Left lung (tissue), 4 donors: ENCODE measurements at regions not wholly inside any gene's neighbourhood (a gene's known extent, or its start where the extent isn't known, plus 50 kb on each side); places are given as distances from the start of the nearest gene placed in this dataset.

Source experiments
- ATAC-seq: fragments of 200-7000 bp; cut with Tn5 transposase; one replicate; pipeline ENCODE4 v1.9.1; 2020; ENCODE audit warnings: moderate library complexity
- DNase-seq, 4 donors: peaks; one replicate each; pipeline ENCODE4 v3.0.0-alpha.2; 2013 to 2020
- H3K27ac ChIP-seq, 2 donors: fragments of 200-600 bp; sonication (generic) in 1 of 2; one replicate each; pipeline versions ENCODE4 v1.5.0 to v1.8.0; 2020 to 2021
- H3K27me3 ChIP-seq, 2 donors: fragments of 200-600 bp; sonication (generic) in 1 of 2; one replicate each; pipeline versions ENCODE4 v1.5.0 to v1.8.0; 2020 to 2021
- H3K36me3 ChIP-seq, 2 donors: fragments of 200-600 bp; sonication (generic) in 1 of 2; one replicate each; pipeline versions ENCODE4 v1.5.0 to v1.8.0; 2020 to 2021
- H3K4me1 ChIP-seq, 2 donors: fragments of 200-600 bp; one replicate each; pipeline ENCODE4 v1.8.0; 2021
- H3K4me3 ChIP-seq, 2 donors: fragments of 200-600 bp; sonication (generic) in 1 of 2; one replicate each; pipeline versions ENCODE4 v1.5.0 to v1.8.0; 2020 to 2021; ENCODE audit warnings: mild to moderate bottlenecking in 1 of 2
- H3K9me3 ChIP-seq, 2 donors: fragments of 200-600 bp; sonication (generic) in 1 of 2; one replicate each; pipeline versions ENCODE4 v1.5.0 to v1.8.0; 2020 to 2021
- intact Hi-C, 2 donors: fragments of 100-400 bp; cut with DNase I; formaldehyde crosslinking; loops; one replicate each; pipeline versions ENCODE4 v1.11.2 to v1.14.2; 2022
- TF ChIP-seq, protein P1 (sequence below), 2 donors: fragments of 200-600 bp; sonication (generic) in 1 of 2; IDR thresholded peaks; one replicate each; pipeline versions ENCODE4 v1.5.0 to v1.8.0; 2021; ENCODE audit warnings: antibody characterized with exemption in 2 of 2
- donor health status: DM: no; HTN: yes; CAD: no.
- donor health status: DM: no; HTN: no; CAD: no.

DNA sequence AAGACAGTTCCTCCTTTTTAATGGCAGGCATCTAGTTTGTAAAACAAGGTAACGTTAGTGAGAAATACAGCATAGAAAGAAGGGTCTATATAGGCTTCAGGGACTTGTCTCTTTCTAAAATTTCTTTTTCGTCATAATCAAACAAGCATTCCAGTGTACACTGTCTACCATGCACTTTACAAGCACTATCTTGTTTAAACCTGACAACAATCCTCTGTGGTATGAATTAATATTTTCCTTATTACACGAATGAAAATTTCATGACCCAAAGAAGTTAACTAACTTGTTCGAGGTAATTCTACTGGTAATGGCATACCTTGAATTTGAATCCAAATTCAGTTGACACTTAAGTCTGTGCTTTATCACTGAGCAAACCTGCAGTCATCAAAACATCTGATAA lies 399.7 kb upstream of the NBEA start:
- no peak for DNase-seq

DNA sequence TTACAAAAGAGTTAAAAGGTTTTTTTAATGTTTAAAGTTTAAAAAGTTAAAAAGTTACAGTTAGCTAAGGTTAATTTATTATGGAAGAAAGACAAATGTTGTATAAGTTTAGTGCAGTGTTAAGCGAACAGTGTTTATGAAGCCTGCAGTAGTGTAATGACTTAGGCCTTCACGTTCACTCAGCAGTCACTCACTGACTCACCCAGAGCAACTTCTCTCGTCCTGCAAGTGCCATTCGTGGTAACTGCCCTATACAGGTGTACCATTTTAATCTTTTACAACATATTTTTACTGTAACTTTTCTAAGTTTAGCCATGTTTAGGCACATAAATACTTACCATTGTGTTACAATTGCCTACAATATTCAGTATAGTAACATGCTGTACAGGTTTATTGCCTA lies 398.2 kb upstream of the NBEA start:
- no peaks in the 10 kb centered on the region for H3K36me3 ChIP-seq
- H3K27me3 ChIP-seq, result no peaks in the 10 kb centered on the region
- H3K4me1 ChIP-seq, result no peaks in the 10 kb centered on the region
- DNase-seq, result no peak
- intact Hi-C loops, result no loop called here
- no peak overlapping the region for H3K4me3 ChIP-seq
- TF ChIP-seq, protein P1, sequence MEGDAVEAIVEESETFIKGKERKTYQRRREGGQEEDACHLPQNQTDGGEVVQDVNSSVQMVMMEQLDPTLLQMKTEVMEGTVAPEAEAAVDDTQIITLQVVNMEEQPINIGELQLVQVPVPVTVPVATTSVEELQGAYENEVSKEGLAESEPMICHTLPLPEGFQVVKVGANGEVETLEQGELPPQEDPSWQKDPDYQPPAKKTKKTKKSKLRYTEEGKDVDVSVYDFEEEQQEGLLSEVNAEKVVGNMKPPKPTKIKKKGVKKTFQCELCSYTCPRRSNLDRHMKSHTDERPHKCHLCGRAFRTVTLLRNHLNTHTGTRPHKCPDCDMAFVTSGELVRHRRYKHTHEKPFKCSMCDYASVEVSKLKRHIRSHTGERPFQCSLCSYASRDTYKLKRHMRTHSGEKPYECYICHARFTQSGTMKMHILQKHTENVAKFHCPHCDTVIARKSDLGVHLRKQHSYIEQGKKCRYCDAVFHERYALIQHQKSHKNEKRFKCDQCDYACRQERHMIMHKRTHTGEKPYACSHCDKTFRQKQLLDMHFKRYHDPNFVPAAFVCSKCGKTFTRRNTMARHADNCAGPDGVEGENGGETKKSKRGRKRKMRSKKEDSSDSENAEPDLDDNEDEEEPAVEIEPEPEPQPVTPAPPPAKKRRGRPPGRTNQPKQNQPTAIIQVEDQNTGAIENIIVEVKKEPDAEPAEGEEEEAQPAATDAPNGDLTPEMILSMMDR (IDR thresholded peaks at IDR 0.05), result no peak
- no peaks in the 10 kb centered on the region for H3K9me3 ChIP-seq
- H3K27ac ChIP-seq, result no peak overlapping the region
- no peak for ATAC-seq

More for the DNA sequence above, 399.7 kb upstream of the NBEA start:
- TF ChIP-seq, protein P1 (IDR thresholded peaks at IDR 0.05), result no peak
- Histone ChIP-seq H3K27me3 (no peaks in the 10 kb centered on the region), H3K9me3 (no peaks in the 10 kb centered on the region), H3K4me1 (no peaks in the 10 kb centered on the region), H3K4me3 (no peak overlapping the region), H3K27ac (no peak overlapping the region), H3K36me3 (no peaks in the 10 kb centered on the region)
- intact Hi-C loops, result no loop called here
- no peak for ATAC-seq

DNA sequence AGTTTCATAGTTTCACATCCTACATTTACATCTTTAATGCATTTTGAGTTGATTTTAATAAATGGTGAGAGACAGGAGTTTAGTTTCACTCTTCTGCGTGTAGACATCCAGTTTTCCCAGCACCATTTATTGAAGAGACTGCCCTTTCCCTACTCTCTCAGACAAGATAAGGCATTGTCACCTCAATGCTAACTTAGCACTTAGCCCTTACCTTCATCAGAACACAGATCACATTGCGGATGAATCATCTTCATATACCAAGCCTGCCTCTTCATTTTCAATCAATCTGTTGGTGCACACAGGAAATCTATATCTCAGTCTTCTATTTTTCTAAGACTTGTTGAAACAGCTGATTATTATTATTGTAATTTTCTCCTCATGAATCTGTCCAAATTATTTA lies 396.6 kb upstream of the NBEA start:
- TF ChIP-seq, protein P1 (IDR thresholded peaks at IDR 0.05), result no peak
- Histone ChIP-seq H3K27ac (no peak overlapping the region), H3K4me3 (no peak overlapping the region), H3K9me3 (no peaks in the 10 kb centered on the region), H3K27me3 (no peaks in the 10 kb centered on the region), H3K4me1 (no peaks in the 10 kb centered on the region), H3K36me3 (no peaks in the 10 kb centered on the region)
- no peak for DNase-seq
- ATAC-seq, result no peak
- intact Hi-C loops, result no loop called here

DNA sequence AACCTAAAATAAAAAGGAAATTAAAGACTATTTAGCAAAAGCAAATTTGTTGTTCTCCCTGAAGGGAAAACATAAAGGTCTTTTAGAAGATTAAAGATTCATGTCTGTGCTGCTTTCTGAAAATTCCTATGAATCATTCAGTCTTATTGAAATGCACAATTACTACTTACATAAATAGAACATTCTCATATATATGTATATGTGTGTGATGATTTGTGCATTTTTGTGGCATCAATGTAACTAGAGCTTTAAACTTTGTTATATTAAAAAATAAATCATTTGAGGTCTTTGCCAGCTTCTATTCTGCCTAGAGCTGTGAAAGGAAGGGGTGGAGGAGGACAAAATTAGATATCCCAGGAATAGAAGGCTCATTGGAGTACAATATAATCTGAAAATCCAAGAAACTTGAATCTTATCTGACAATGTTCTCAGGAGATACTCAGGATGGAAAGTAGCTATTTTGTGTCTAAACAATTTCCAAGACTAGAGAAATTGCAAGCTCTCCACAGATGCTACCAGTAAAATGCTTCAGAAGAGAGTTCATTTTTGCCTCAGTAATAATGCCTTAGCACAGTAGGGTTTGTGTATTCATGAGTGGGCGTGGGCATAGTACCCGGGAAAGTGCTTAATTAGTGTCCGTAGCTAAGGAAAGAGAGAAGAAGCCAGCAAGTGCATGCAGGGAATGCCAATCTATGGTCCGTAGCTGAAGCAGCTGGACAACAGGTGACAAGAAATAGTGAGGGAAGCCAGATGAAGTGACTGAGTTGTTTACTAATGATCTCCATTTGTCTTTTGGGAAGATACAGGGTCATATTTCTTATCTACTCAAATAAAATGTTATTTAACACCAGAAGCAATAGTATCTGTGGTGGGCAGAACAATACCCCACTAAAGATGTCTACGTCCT lies 395.5 kb upstream of the NBEA start:
- H3K36me3 ChIP-seq, result no peaks in the 10 kb centered on the region
- no peak for DNase-seq
- TF ChIP-seq, protein P1 (IDR thresholded peaks at IDR 0.05), result no peak
- no peak for ATAC-seq
- H3K4me3 ChIP-seq, result no peak overlapping the region
- no peak overlapping the region for H3K27ac ChIP-seq
- no peaks in the 10 kb centered on the region for H3K9me3 ChIP-seq
- intact Hi-C loops, result no loop called here
- no peaks in the 10 kb centered on the region for H3K27me3 ChIP-seq
- no peaks in the 10 kb centered on the region for H3K4me1 ChIP-seq

DNA sequence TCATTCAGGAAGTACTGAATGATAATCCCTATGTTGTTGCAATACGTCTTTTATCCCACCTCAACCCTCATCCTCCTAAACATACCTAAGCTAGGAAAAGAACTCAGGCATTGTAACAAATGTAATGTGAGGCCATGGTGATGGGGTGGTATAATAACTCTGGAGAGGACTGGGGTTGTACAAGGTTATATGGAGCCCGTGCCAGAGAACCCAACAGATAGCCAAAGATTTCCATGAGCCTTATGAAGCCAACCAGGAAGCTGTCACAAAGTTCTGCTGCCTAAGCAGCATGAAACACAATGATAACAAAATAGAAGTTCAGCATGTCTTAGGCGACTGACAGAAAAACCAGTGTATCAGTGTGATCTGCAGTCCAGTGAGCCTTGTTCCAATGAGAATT lies 394.1 kb upstream of the NBEA start:
- Histone ChIP-seq H3K4me1 (no peaks in the 10 kb centered on the region), H3K4me3 (no peak overlapping the region), H3K27ac (no peak overlapping the region), H3K27me3 (no peaks in the 10 kb centered on the region), H3K36me3 (no peaks in the 10 kb centered on the region), H3K9me3 (peaks cover 0 to 2% of the 10 kb centered on the region in 2 donors)
- intact Hi-C loops, result no loop called here
- TF ChIP-seq, protein P1 (IDR thresholded peaks at IDR 0.05), result no peak
- DNase-seq (no peak), ATAC-seq (no peak)
